HG03378 (cell line): ENCODE measurements at regions not wholly inside any gene's neighbourhood (a gene's known extent, or its start where the extent isn't known, plus 50 kb on each side); places are given as distances from the start of the nearest gene placed in this dataset.
"Not testable (repeated sequence)": the region's sequence is repeated elsewhere in the genome, so short reads cannot be mapped to it uniquely, and the experiment has no call there.

Source experiments
- ATAC-seq: cut with Tn5 transposase; IDR thresholded peaks from one replicate; pipeline ENCODE4 v1.9.1; 2021; ENCODE audit warnings: mild to moderate bottlenecking, moderate library complexity; ENCODE audit not compliant: unreplicated experiment

DNA sequence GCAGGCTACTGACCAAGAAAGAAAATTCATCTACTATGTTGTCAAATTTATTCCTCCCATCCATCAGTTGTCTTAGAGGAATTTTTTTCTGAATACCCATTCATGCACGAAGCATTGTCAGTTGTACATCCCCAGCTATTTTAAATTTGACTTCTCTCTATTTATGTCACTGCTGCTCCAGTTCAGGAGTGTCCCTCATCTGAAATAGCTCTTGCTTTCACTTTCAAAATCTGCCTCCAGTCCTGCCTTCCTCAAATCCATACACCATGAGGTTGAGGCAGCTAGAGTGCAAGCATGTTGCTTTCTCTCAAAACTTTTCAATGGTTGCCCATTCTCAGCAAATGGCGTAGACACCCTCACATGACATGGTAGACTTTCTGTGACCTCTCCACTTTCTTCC is 335.4 kb upstream of the CDH2 start:
- peak; percentile 81 for ATAC-seq

DNA sequence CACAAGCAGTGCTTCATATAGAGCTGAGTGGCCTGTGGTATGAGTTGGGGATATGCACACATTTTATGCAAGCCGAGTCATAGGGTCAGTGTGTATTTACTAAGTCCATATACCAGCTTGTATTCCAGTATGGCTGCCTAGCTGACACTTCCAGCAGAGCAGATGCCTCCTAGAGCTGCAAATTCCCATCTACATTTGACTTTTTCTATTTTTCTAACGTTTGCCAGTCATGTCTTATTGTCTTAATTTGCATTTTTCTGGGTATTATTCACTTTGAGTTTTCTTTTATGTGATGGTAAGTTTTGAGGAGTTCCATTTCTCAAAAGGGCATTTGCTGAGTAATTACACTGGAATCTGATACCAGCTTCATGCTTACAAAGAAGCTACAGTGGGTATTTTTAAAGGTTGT is 334.5 kb upstream of the CDH2 start:
- no peak for ATAC-seq

DNA sequence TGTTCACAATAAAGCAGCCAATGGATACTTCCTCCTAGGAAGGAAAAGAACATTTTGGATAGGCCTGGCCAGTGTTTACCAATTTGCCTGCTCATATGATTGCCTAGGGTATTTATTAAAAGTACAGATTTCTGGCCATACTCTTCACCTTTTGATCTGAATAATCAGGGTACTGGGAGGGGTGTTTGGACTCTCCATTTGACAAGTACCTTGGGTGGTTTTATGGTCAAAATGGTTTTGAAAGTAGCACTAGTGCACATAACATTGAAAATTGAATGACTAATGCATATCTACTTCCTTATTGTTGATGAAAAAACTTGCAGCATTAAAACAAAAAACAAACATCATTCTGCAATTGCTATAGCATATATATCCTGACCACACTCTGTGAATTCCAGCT is 333.3 kb upstream of the CDH2 start:
- no peak for ATAC-seq

DNA sequence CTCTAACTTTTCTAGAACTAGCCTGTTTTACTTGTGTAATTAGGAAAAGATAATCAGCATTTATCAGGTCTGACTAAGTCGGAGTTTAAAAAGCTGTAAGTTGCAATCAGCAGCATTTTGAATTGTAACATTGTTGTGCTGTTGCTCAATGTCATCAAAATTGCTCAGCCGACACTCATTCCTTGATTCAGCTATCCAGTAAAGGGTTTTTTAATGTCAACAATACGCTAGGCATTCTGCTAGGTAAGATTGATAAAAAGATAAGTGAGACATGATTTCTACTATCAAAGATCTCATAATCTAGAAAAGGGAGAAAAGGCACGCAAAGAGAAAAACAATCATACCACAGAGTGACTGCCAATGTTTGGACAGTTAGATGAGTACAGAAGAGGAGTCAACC is 327.1 kb upstream of the CDH2 start:
- no peak for ATAC-seq

DNA sequence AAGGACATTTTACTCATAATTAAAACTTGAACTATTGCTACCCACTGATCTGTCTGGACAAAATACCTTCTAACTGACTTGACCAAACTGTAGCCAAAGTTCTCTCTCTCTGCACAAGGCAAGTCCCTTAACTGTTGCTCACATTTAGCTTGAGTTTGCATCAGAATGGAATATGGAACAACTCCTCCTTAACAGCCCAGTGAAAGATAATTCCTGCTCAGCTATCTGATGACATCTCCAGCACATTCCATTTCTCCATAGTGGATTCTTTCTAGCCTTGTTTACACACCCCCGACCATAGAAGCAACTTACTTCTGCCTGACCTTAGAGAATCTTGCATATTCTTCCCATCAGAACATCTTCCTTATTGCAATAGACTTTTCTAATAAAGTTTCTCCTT is 317.2 kb upstream of the CDH2 start:
- ATAC-seq: no peak

DNA sequence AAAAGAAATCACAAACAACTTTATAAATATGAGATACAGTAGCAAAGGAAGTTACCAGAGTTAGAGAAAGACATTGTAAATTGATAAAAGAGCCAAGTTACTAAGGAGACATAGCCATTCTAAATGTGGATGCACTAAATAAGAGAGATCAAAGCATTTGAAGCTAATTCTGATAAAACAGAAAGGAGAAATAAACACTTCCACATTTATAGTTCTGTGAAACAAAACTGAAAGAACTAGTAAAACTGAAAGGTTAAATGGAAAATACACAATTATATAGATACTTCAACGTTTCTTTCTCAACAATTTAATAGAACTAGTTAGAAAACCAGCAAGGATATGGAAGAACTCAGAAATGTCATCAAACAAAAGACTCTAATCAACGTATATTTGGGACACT is 309.0 kb upstream of the CDH2 start:
- ATAC-seq: peak; percentile 49

DNA sequence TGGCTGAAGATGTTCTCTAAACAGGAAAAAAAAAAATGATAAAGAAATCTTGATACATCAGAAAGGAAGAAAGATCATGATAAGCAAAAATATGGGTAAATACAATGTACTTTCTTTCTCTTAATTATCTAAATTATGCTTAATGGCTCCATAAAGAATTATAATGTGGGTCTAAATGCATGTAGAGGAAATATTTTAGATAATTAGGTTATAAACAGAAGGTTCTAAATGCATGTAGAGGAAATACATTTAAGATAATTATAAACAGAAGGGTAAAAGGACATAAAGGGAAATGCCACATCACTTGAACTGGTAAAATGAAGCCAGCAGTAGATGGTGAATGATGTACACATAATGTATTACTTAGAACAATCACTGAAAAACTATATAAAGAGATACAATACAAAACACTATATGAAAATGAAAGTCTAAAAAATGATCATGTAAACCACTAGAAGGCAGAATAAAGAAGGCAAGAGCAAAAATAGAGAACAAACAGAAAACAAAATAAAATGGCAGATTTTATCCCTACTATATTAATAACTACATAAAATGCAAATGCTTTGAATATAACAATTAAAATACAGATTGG is 308.4 kb upstream of the CDH2 start:
- ATAC-seq: no peak

DNA sequence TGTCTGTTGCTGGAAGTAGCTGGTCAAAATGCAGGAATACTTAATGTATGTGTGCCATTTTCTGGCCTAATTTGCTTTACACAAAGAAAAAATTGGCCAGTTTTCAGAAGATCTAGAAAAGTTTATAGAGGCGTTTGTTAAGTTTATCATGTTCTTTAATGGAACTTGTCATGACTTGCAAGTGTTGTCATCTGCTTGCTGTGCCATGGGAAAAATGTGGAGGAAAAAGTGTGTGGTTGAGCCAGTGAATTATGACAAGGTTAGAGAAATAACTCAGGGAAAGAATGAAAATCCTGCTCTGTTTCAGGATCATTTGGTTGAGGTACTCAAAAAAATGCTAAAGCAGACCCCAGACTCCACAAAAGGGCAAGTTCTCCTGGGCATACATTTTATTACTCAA is 301.6 kb upstream of the CDH2 start:
- no peak for ATAC-seq

DNA sequence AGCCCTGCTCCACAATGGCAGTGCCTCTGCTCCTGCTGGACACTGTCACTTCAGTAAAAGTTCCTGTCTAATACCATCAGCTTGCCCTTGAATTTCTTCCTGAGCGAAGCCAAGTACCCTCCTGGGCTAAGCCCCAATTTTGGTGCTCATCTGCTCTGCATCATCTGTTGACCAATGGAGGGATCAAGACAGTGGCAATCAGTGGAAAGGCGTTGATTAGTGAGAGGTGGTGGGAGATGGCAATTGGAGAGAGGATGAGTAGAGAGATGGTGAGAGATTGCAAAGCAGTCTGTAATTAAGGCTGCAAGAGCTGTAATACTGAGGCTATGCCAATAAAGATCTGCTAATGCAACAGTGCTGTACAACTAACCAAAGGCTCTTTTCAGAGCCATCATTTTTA is 299.4 kb upstream of the CDH2 start:
- no peak for ATAC-seq

DNA sequence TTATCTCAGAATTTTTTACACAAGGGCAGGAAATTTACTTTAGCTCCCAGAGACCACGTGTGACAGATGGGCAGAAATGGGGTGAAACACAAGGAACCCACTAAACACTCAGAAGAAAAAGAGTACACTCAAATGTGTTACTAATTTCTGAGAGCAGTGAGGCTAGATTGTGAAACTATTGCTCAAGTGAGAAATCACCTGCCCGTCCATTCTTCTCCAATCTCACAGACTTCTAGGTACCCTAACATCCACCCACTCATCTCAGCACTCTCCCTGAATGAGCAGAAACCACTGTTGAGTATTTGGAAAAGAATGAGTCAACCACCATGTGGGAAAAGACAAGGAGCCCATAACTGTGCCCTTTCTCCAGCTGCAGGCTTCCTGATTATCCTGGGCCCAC is 293.0 kb upstream of the CDH2 start:
- ATAC-seq: no peak

DNA sequence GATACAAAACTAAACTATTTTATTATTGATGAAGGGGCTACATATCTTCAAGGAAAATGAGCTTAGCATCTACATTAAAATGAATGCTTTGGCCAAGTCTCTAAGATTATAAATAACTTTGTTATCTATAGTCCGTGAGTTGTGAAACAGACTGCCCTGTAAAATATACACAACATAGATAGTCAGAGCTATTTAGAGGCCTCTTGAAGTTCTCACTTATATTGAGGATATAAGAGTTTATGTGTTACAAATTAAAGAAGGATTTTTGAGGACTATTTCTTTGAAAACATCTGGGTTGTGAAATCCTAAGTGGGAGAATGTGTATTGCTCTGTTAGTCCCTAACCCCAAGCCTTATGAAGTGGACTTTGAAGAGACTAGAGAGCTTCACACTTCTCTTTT is 292.0 kb upstream of the CDH2 start:
- no peak for ATAC-seq

DNA sequence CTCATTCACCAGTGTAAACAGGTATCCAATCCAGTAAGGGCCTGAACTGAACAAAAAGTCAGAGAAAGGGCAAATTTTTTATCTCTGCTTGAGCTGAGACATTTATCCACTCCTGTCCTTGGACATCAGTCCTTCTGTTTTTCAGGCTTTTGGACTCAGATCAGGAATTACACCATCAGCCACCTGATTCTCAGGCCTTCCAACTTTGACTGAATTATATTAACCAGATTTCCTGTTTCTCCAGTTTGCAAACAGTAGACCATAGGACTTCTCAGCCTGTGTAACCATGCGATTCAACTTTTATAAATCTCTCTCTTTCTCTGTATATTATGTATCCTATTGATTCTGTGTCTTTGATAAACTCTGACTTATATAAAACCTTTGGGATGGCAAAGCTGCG is 289.3 kb upstream of the CDH2 start:
- no peak for ATAC-seq

DNA sequence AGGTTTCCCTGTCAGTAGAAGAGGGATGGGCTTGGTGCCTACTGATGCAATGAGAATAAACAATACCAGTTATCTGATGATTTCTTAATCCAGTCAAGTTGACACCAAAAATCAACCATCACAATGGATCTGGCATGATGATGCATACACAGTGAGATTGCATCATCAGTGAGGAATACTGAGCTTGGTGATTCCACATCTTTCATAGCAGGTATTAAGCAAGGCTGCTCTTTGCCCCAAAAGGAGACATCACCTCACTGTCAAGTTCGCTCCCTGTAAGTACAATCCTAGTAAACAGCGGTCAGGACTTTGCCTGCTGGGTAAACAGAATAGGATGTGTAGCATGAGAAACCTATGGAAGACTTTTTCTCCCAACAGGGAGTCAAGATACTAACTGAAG is 282.7 kb upstream of the CDH2 start:
- ATAC-seq: no peak

DNA sequence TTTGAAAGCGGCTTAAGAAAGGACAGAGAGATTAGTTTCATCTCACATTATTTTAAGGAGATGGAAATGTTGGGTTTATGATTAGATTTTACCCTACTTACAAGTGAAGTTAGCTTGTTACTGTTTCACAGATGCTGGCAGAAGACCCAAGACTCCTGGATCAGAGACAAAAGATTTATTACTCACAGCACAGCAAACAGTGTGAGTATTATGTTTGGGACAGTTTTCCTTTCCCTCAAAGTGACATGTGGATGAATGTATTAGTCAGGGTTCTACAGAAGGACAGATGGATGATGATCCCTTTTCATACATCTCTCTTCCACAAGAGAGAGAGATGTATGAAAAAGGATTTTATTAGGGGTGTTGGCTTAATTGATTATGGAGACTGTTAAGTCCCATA is 281.8 kb upstream of the CDH2 start:
- no peak for ATAC-seq

DNA sequence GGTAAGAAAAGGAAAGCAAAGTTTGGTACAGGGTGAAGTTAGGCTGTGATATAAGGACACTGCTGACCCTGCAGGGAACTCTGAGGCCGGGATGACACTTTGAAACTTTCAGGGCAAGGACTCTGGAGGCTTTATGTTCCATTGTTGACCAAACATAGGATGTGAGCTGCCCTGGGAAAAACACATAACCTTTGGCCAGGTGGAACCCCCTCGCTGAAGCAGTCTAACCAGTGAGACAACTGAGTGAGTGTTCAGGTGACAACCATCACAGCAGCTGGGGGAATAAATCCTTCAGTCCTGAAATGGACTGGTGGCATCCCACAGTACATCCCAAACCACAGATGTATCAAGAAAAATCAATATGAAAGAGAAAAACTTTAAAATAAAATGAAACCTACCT is 280.9 kb upstream of the CDH2 start:
- no peak for ATAC-seq

DNA sequence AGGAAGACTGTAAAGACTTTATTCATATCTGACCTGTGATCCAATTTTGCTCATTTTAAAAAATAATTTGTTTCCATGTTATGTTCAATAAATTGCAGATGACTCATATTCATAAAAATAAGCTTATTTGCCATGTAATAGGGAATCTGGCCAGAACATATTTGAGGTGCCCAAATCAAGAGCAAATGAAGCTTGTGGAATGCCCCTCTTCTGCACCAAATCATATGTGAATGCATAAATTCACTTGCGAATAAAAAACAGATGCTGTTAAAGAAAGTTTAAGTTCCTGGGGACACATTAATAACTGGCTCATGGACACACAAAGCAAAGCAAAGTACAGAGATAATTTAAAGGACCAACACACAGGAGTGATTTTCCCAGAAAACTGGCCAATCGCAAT is 279.0 kb upstream of the CDH2 start:
- no peak for ATAC-seq

DNA sequence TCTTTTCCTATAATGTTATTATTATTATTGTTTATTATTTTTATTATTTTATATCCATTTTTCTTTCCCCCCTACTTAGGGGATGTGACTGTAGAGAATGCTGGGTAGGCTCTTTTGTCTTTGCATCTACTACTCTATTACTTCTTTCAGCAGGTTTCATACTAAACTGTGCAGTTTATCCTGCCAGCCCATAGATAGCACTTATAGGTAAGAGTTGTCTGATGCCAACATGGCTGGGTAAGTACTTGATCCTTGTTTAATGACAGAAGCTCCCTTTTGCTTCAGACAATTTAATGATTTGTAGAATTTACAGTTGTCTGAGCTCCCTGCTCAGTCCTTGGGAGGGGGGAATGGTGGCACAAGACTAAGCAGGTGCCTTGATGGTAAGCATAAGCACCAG is 262.9 kb upstream of the CDH2 start:
- ATAC-seq: no peak

DNA sequence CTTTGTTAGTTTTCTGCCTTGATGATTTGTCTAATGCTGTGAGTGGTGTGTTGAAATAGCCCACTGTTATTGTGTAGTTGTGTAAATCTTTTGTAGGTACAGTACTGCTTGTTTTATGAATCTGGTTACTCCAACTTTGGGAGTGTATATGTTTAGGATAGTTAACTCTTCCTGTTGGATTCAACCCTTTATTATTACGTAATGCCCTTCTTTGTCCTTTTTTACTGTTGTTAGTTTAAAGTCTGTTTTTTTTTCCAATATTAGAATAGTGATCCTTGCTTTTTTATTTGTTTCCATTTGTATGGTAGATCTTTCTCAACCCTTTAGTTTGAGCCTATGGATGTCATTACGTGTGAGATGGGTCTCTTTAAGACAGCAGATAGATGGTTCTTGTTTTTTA is 261.5 kb upstream of the CDH2 start:
- no peak for ATAC-seq

DNA sequence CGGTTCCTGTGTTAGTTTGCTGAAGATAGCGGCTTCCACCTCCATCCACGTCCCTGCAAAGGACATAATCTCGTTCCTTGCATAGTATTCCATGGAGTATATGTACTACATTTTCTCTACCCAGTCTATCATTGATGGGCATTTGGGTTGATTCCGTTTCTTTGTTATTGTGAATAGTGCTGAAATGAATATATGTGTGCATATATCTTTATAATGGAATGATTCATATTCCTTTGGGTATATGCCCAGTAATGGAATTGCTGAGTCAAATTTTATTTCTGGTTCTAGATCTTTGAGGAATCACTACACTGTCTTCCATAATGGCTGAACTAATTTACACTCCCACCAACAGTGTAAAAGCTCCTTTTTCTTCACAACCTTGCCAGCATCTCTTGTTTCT is 255.4 kb upstream of the CDH2 start:
- ATAC-seq: no peak

DNA sequence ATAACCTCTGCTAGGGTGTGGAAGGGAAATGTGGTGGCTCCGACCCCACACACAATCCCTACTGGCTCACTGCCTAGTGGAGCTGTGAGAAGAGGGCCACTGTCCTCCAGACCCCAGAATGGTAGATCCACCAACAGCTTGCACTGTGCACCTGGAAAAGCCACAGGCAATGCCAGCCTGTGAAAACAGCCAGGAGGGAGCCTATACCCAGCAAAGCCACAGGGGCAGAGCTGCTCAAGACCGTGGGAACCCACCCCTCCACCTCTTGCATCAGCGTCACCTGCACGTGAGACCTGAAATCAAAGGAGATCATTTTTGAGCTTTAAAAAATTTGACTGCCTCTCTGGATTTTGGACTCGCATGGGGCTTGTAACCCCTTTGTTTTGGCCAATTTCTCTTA is 249.0 kb upstream of the CDH2 start:
- no peak for ATAC-seq

DNA sequence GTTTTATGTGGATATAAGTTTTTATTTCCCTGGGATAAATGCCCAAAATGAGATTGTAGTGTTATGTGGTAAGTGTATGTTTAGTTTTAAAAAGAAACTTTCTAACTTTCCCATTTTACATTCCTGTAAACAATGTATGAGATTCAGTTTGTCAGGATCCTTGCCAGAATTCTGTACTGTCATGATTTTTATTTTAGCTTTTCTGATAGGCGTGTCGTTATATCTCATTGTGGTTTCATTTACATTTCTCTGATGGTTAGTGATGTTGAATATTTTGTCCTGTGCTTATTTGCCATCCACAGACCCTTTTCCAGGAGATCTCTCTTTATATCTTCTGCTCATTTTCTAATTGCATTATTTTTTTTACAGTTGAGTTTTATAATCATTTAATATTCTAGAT is 245.6 kb upstream of the CDH2 start:
- no peak for ATAC-seq

DNA sequence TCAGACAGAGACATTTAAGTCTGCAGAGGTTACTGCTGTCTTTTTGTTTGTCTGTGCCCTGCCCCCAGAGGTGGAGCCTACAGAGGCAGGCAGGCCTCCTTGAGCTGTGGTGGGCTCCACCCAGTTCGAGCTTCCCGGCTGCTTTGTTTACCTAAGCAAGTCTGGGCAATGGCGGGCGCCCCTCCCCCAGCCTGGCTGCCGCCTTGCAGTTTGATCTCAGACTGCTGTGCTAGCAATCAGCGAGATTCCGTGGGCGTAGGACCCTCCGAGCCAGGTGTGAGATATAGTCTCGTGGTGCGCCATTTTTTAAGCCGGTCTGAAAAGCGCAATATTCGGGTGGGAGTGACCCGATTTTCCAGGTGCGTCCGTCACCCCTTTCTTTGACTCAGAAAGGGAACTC is 245.0 kb upstream of the CDH2 start:
- not testable (repeated sequence) for ATAC-seq

DNA sequence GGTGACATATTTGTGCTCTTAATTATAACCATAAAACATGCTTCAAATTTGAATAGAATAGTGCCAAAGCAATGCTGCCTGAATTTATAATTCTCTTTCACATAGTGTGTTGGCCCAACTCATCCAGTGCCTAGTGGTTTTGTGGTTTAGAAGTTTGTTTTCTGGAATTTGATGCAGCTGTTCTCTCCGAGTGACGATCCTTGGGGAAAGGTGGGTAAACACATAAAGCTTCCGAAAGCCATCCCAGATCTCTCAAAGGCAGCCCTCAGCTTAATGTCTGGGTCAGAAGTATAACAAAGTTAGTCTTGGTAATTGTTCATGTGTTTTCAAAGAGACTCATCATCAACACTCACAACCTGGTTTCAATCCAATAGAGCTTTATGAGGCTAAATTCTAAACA is 235.6 kb upstream of the CDH2 start:
- no peak for ATAC-seq

DNA sequence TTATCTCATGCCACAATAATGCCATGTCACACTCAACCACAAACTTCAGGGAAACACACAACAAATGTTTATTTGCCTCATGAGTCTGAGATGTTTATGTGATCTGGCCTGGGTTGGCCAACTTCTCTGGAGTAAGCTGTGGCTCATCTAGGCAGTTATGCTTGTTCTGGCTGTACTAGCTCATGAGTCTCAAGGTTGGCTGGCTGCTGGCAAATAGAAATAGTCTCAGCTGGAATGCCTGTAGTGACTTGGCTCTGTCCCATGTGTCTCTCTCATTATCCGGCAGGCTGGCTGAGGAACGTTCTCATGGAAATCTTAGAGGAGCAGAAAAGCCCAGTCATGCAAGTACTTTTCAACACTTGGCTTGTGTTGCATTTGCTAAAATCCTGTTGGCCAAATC is 234.9 kb upstream of the CDH2 start:
- ATAC-seq: no peak
